Uterus (tissue), 3 donors: ENCODE measurements at regions not wholly inside any gene's neighbourhood (a gene's known extent, or its start where the extent isn't known, plus 50 kb on each side); places are given as distances from the start of the nearest gene placed in this dataset.

Experiments used
- DNase-seq, 2 donors: peaks; one replicate each; pipeline ENCODE4 v3.0.0-alpha.2; 2019 to 2020
- H3K27ac ChIP-seq, 2 donors: fragments of 200-600 bp; sonication (generic); 1 replicate in 1 of 2; 2 replicates in 1 of 2; pipeline ENCODE4 v1.5.1; 2016 to 2018
- H3K27me3 ChIP-seq, 2 donors: fragments of 200-600 bp; sonication (generic); one replicate each; pipeline ENCODE4 v1.5.1; 2018 to 2019; ENCODE audit warnings: control low read depth in 1 of 2
- H3K36me3 ChIP-seq, 2 donors: fragments of 200-600 bp; sonication (generic); one replicate each; pipeline ENCODE4 v1.5.1; 2019; ENCODE audit warnings: control low read depth in 1 of 2
- H3K4me1 ChIP-seq, 2 donors: fragments of 200-600 bp; sonication (generic); one replicate each; pipeline ENCODE4 v1.5.1; 2018 to 2019; ENCODE audit warnings: control low read depth in 1 of 2
- H3K4me3 ChIP-seq, 2 donors: fragments of 200-600 bp; sonication (generic); 1 replicate in 1 of 2; 2 replicates in 1 of 2; pipeline ENCODE4 v1.5.1; 2018 to 2019; ENCODE audit warnings: mild to moderate bottlenecking in 1 of 2
- H3K9me3 ChIP-seq, 2 donors: fragments of 200-600 bp; sonication (generic); one replicate each; pipeline ENCODE4 v1.5.1; 2019; ENCODE audit warnings: control low read depth in 1 of 2
- POLR2A ChIP-seq, 2 donors: fragments of 450-650 bp; IDR thresholded peaks; one replicate each; pipeline ENCODE4 v1.6.1; 2016; ENCODE audit warnings: antibody characterized with exemption in 2 of 2, mild to moderate bottlenecking in 1 of 2, moderate library complexity in 1 of 2
- intact Hi-C: fragments of 100-400 bp; cut with DNase I; formaldehyde crosslinking; loops from one replicate; pipeline ENCODE4 v1.15.1; 2023; ENCODE audit warnings: low total_unique reads
- TF ChIP-seq, protein P1 (sequence below), 4 experiments: fragments of 200-600 bp in 2 of 4; fragments of 450-650 bp in 2 of 4; sonication (generic) in 2 of 4; IDR thresholded peaks; one replicate each; pipeline ENCODE4 v1.5.1; 2016 to 2019; ENCODE audit warnings: antibody characterized with exemption in 4 of 4, mild to moderate bottlenecking in 2 of 4, moderate library complexity in 1 of 4
- donor health status: DM: yes; HTN: yes; CAD: no.

DNA sequence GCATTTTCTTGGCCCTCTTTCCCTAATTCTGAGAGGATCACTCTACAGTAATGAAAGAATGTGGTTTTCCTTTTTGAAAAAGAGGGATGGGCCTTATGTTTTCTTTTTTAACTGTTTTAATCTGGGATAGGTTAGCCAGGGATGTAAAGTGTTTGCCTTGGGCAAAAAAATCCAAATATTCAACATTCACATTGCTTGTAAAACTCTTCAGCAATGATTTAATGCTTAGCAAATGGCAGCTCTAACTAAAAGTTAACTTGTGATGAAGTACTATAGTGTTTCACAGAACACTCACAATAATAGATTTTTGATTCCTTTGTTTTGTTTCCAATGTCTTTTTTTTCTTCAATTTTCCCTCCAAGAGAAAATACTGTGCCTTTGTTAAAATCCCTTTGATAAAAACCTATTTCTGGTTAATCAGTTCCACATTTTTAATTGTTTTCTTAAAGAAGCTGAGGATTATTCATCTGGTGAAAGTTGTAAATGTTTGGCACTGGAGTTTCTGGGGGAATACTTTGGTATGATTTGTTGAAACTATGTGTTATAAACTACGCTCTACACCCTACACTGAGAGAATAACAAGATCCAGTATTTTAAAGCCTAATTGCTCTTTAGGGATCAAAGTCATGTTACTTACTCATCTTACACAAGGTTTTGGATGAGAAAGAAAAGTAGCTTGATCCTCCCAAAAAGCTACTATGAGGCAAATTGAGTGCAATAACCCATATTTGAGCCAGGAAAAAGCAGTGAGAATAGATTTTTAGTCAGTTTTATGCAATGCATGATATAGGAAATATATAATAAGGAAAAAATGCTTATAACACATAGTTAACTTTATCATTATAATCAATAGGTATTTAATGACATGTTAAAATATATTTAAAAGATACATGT is 335.8 kb downstream of the EPHA7 start:
- intact Hi-C loops = no loop called here
- no peaks in the 10 kb centered on the region for H3K27me3 ChIP-seq
- H3K4me1 ChIP-seq = peaks cover 0 to 1% of the 10 kb centered on the region in 2 donors
- no peaks in the 10 kb centered on the region for H3K9me3 ChIP-seq
- no peak overlapping the region for H3K27ac ChIP-seq
- DNase-seq = no peak
- TF ChIP-seq, protein P1, sequence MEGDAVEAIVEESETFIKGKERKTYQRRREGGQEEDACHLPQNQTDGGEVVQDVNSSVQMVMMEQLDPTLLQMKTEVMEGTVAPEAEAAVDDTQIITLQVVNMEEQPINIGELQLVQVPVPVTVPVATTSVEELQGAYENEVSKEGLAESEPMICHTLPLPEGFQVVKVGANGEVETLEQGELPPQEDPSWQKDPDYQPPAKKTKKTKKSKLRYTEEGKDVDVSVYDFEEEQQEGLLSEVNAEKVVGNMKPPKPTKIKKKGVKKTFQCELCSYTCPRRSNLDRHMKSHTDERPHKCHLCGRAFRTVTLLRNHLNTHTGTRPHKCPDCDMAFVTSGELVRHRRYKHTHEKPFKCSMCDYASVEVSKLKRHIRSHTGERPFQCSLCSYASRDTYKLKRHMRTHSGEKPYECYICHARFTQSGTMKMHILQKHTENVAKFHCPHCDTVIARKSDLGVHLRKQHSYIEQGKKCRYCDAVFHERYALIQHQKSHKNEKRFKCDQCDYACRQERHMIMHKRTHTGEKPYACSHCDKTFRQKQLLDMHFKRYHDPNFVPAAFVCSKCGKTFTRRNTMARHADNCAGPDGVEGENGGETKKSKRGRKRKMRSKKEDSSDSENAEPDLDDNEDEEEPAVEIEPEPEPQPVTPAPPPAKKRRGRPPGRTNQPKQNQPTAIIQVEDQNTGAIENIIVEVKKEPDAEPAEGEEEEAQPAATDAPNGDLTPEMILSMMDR (IDR thresholded peaks at IDR 0.05) = no peak
- no peak for TF ChIP-seq POLR2A (IDR thresholded peaks at IDR 0.05)
- H3K4me3 ChIP-seq = no peak overlapping the region
- no peaks in the 10 kb centered on the region for H3K36me3 ChIP-seq

DNA sequence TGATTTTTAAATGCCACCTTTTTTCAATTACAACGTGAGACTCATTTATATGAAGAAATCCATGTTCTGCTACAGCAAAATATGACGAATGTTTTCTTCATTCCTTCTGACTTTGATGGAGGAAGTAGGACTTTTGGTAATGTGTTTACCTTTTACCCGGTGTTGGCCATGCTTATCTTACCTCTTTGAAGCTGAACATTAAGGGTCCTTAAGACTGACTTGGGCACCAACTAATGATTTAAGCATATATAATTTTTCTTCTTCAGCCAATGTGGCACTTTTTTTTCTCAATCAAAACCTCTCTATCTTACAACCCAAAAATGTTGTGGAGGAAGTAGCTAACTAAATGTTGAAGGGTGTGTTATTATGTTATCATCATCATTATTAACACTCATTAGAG is 337.5 kb downstream of the EPHA7 start:
- Histone ChIP-seq H3K4me1 (no peaks in the 10 kb centered on the region), H3K9me3 (no peaks in the 10 kb centered on the region), H3K4me3 (no peak overlapping the region), H3K27ac (no peak overlapping the region), H3K27me3 (no peaks in the 10 kb centered on the region), H3K36me3 (no peaks in the 10 kb centered on the region)
- intact Hi-C loops = no loop called here
- TF ChIP-seq, protein P1 (IDR thresholded peaks at IDR 0.05) = no peak
- no peak for TF ChIP-seq POLR2A (IDR thresholded peaks at IDR 0.05)
- DNase-seq = no peak

DNA sequence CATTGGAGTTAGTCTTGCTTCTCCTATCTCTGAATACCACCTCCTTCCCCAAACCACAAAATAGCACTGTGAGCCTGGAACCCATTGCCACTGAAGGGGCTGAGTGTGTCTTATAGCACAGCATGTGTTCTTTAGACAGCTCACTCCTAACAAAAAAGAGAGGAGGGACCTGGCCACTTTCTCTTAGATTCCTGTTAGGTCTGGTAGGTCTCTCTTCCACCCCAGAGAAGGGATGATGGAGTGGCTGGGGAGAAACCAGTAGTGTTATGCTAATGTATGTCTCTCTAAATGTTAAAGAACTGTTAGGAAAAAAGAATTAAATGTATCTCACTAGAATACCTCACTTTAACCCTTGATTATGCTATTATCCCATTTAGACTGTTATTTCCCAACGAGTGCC is 340.3 kb downstream of the EPHA7 start:
- H3K36me3 ChIP-seq = no peaks in the 10 kb centered on the region
- no peak overlapping the region for H3K27ac ChIP-seq
- no peaks in the 10 kb centered on the region for H3K4me1 ChIP-seq
- no peaks in the 10 kb centered on the region for H3K9me3 ChIP-seq
- H3K27me3 ChIP-seq = no peaks in the 10 kb centered on the region
- no peak for DNase-seq
- no peak overlapping the region for H3K4me3 ChIP-seq
- intact Hi-C loops = no loop called here
- TF ChIP-seq, protein P1 (IDR thresholded peaks at IDR 0.05) = no peak
- no peak for TF ChIP-seq POLR2A (IDR thresholded peaks at IDR 0.05)

DNA sequence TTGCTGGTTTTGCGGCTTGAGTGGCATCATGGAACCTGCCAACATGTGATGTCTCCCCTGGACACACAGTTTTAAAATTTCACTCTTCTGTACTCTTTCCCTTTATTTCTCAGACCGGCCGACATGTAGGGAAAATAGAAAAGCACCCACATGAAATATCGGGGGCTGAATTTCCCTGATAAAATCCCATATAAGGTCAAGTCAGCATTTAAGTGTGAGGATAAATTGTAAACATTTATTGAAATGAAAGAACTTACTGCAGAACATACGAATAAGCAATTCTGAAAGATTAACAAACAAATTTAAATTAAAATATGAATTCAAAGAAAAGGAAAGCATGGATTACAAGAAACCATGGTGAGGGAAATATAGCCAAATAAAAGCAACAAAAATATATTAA is 345.5 kb downstream of the EPHA7 start:
- Histone ChIP-seq H3K27me3 (no peaks in the 10 kb centered on the region), H3K27ac (no peak overlapping the region), H3K9me3 (no peaks in the 10 kb centered on the region), H3K36me3 (no peaks in the 10 kb centered on the region), H3K4me3 (no peak overlapping the region), H3K4me1 (no peaks in the 10 kb centered on the region)
- intact Hi-C loops = no loop called here
- TF ChIP-seq, protein P1 (IDR thresholded peaks at IDR 0.05) = no peak
- TF ChIP-seq POLR2A (IDR thresholded peaks at IDR 0.05) = no peak
- DNase-seq = no peak

DNA sequence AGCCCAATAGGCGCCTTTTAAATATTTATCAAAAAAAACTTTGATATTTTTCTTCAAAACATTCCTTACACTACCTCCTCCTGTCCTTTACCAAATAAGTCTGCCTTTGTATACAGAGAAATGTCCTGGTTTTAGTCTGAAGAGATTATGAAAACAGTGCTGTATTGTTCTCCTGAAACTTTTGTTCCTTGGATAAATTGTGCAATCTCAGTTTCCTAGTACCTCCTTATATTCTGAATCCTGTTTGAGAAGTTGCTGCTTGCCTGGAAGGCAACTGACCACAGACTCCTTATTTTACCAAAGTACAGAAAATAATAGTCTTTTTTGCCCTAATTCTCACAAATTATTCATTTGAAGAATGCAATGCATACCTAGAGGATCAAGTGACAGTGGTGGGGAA is 349.5 kb downstream of the EPHA7 start:
- Histone ChIP-seq H3K27me3 (no peaks in the 10 kb centered on the region), H3K9me3 (no peaks in the 10 kb centered on the region), H3K27ac (no peak overlapping the region), H3K4me1 (no peaks in the 10 kb centered on the region), H3K36me3 (no peaks in the 10 kb centered on the region), H3K4me3 (no peak overlapping the region)
- TF ChIP-seq POLR2A (IDR thresholded peaks at IDR 0.05) = no peak
- TF ChIP-seq, protein P1 (IDR thresholded peaks at IDR 0.05) = no peak
- intact Hi-C loops = no loop called here
- no peak for DNase-seq
